NCI-H82 treated with DMSO at 0.1 percent for 48 hours (cell line): ENCODE measurements at regions not wholly inside any gene's neighbourhood (a gene's known extent, or its start where the extent isn't known, plus 50 kb on each side); places are given as distances from the start of the nearest gene placed in this dataset.
"Not testable (repeated sequence)": the region's sequence is repeated elsewhere in the genome, so short reads cannot be mapped to it uniquely, and the experiment has no call there.

Experiments
- DNase-seq: peaks from one replicate; lab custom pipeline; 2025; ENCODE audit not compliant: unreplicated experiment; lab: John Stamatoyannopoulos, UW

- DNase-seq: no peak
Observed at GRCh38 chr4:122973465-122973864, 51.1 kb upstream of the NUDT6 start.

DNA sequence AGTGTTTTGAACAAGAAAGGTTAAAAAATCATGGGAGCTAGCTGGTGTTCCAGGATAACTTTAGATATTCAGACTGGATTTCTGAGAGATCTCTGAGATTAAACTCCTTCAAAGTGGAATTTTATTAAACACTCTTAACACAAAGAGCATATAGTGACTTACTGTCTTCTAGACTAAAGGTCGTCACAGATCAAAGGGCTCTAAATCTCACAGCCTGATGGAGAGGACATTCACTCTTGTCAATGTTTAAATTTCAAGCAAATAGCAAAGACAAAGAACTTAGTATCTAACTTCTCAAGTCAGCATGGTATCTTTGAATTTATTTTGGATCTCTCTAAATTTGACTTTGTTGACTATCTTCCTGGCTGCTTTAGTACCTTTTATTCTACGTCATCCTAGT, 53.7 kb upstream of the NUDT6 start:
- no peak for DNase-seq

DNA sequence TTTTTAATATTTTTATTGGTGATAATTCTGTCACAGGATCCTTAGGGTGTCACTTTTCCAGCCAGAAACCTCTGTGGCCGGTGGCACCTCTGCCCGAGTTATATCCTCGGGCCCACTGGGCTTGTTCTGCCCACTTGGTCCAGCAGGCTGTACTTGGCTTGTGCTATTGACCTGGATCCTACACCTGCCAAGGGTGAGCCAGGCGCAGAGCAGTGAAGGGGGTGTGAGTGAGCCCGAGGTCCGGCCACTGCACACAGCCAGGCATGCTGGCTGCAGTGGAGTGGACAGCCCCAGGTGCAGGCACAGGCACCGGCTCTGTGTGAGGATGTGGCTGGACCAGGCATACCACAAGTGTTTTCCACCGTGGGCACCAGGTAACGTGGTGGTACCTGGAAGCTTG, 54.7 kb upstream of the NUDT6 start:
- DNase-seq: no peak

- no peak for DNase-seq
Observed at GRCh38 chr4:122978109-122978508, 55.7 kb upstream of the NUDT6 start.

DNA sequence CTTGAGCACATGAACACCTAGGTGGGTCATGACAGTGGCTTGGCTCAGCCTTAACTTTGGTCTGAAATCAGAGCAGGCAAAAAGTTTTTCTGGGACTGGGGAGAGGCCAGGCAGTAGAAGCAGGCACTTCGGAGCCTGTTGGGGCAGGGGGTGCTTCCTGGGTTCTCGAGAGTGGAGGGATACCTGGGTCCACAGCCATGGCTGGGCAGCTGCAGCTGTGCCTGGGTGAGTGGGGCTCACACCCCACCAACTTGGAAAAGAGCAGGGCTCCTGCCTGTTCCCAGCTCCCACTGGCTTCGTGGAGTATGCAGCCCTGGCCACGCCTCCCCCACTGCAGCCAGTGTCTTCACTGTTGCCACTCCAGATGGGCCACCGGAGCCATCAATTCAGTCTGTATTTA, 56.4 kb upstream of the NUDT6 start:
- no peak for DNase-seq

DNA sequence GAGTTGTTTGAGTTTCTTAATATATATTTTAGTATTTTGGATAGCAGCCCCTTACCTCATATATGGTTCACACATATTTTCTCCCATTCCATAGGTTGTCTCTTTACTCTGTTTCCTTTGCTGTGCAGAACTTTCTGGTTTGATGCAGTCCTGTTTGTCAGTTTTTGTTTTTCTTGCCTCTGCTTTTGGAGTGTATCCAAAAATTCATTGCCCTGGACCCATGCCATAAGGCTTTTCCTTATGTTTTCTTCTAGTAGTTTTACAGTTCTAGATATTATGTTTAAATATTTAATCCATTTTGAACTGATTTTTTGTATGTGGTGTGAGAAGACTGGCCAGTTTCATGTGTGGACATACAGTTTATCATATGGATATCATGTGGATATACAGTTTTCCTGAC, 58.5 kb upstream of the NUDT6 start:
- DNase-seq: no peak

- no peak for DNase-seq
Observed at GRCh38 chr4:122988696-122989095, 66.3 kb upstream of the NUDT6 start.

GRCh38 chr4:122990891-122991290, 68.5 kb upstream of the NUDT6 start:
- no peak for DNase-seq

- DNase-seq: no peak
Observed at GRCh38 chr4:122992057-122992456, 69.7 kb upstream of the NUDT6 start.

GRCh38 chr4:122992641-122993040, 70.2 kb upstream of the NUDT6 start:
- DNase-seq: no peak

DNA sequence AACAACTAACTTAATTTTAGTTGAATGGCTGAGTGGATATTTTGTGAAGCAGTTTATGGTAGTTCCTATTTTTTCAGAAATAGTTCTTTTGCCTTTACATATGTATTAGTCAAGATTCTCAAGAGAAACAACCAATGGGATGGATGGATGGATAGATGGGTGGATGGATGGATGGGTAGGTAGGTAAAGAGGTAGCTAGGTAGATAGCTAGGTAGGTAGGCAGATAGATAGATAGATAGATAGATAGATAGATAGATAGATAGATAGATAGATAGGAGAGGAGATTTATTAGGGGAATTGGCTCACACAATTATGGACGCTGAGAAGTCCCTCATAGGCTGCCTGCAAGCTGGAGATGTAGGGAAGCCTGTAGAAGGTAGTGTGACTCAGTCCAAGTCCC, 74.0 kb upstream of the NUDT6 start:
- no peak for DNase-seq

GRCh38 chr4:122997463-122998101, 75.2 kb upstream of the NUDT6 start:
- DNase-seq: no peak

DNA sequence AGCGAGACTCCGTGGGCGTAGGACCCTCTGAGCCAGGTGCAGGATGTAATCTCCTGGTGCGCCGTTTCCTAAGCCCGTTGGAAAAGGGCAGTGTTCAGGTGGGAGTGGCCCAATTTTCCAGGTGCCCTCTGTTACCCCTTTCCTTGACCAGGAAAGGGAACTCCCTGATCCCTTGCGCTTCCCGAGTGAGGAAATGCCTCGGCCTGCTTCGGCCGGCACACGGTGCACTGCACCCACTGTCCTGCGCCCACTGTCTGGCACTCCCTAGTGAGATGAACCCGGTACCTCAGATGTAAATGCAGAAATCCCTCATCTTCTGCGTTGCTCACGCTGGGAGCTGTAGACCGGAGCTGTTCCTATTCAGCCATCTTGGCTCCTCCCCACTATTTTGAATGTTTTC, 81.7 kb upstream of the NUDT6 start:
- DNase-seq: not testable (repeated sequence)

DNA sequence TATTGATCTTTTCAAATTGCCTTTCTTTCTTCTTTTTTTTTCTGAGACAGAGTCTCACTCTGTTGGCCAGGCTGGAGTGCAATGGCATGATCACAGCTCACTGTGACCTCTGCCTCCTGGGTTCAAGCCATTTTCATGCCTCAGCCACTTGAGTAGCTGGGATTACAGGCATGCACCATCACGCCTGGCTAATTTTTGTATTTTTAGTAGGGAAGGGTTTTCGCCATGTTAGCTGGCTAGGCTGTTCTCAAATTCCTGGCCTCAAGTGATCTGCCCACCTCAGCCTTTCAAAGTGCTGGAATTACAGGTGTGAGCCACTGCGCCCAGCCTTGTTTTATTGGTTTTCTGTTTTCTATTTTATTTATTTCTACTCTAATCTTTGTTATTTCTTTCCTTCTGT, 82.7 kb upstream of the NUDT6 start:
- DNase-seq: not testable (repeated sequence)

DNA sequence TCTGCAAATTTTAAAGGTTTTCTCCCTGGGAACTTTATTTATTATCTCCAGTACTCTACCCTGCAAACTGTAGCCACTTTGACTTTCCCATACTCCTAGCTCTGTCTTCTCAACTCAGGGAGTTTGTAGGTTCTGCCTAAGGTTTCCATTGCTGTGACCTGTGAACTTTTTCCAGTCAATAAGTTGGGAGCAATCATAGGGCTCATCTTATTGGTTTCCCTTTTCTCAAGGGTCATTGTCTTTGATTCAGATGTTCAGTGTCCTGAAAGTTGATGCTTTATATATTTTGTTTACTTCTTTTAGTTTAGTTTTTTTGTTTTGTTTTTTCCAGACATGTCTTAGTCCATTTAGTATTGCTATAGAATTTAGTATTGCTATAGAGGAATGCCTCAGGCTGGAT, 85.3 kb upstream of the NUDT6 start:
- no peak for DNase-seq

GRCh38 chr4:123012416-123012815, 90.0 kb upstream of the NUDT6 start:
- DNase-seq: not testable (repeated sequence)

DNA sequence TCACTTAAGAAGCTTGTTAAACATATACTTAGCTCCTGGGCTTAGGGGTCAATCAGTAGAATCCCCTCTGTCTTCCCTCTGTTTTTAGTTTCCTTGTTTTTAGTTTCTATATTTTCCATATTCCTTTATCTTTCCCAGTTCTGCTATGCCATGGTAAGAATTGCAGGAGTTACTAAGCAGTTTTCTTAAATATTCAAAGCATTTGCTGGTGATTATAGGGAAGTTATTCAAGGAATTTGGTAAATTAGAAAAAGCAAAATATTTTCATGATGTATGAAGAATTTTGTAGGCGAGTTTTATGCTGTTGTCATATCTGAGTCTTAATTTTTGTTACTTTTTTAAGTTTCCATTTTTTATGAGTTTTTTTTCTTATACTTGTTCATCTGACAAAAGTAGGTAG, 91.6 kb upstream of the NUDT6 start:
- DNase-seq: no peak

- DNase-seq: no peak
Observed at GRCh38 chr4:123017078-123017477, 94.7 kb upstream of the NUDT6 start.

DNA sequence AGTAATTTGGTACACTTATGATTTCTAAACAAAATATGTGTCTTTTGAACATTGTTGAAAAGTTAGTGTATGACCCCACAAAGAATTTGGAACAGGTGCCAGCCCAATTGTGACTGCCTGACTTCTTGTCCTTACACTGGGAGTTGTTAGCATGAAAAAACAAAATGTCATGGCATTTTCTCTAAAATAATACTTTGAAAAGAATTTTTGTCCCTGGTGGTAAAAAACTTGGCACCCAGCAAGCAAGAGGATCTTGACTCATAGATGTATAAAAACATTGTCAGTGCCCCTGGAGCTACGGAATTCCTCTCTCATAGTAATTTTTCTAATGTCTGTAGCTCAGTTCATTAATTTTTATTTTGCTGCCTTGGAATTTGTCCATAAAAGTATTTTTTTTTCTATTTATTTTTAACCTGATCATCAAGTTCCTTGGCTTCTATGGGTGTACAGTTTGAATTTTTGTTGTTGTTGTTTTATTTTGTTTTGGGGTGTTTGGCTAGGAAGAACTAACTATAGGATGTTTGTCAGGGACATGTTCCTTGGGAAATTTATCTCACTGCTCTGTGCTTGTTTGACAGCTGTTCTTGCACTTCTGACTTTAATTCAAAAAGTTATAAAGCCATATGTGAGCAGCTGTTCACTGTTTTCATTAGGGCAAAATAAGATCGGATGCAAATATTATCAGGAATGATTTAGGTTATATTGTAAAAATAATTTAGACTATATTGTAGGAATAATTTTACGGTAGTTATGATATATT, 95.4 kb upstream of the NUDT6 start:
- DNase-seq: no peak

GRCh38 chr4:123018396-123018775, 96.0 kb upstream of the NUDT6 start:
- DNase-seq: no peak

DNA sequence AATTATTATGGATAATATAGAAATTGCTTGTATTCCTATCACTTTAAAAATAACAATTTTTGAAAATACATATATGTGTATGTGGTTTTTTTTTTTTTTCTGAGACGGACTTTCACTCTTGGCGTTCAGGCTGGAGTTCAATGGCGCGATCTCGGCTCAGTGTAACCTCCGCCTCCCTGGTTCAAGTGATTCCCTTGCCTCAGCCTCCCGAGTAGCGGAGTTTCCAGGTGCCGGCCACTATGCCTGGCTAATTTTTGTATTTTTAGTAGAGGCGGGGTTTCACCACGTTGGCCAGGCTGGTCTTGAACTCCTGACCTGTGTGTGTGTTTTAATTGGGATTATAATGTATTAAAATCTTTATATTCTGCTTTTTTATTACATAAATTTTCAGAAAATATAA, 97.9 kb upstream of the NUDT6 start:
- no peak for DNase-seq

- DNase-seq: no peak
Observed at GRCh38 chr4:123023647-123024046, 101.2 kb upstream of the NUDT6 start.

- DNase-seq: no peak
Observed at GRCh38 chr4:123024710-123025109, 102.3 kb upstream of the NUDT6 start.
